ENCODE measurements at regions not wholly inside any gene's neighbourhood (a gene's known extent, or its start where the extent isn't known, plus 50 kb on each side); places are given as distances from the start of the nearest gene placed in this dataset.
A peak's percentile ranks its signal among the peaks of the same experiment; 100 is the strongest.
"Not testable (repeated sequence)": the region's sequence is repeated elsewhere in the genome, so short reads cannot be mapped to it uniquely, and the experiment has no call there.

DNA sequence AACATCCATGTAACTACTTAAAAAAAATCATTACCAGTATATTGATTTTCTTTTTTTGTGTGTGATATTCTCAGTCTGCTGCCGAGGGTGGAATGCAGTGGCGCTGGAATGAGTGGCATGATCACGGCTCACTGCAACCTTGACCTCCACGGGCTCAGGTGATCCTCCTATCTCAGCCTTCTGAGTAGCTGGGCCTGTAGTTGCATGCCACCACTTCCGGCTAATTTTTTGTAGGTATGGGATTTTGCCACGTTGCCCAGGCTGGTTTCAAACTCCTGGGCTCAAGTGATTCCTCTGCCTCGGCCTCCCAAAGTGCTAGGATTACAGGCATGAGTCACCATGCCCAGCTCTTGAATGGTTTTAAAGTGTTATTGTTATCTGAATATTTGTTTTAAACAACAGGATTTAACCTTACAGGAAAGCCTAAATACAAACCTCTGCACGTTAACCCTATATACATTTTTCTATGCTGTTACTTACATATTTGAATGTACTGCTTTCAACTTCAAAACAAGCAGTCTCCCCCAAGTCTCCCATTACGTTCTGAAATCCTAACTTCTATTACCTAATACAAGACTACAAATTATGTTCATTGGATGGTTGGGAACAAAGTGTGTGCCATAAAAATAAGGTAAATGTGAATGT, 61.7 kb downstream of the KPNA2 start:
- Histone ChIP-seq H3K4me1 (ENCODE audit: insufficient read depth, insufficient read length) (peaks cover 2% of the 10 kb centered on the region), H3K4me3 (ENCODE audit: insufficient read length, low read depth) (no peak overlapping the region), H3K27me3 (ENCODE audit: insufficient read depth, insufficient read length) (peaks cover 20% of the 10 kb centered on the region), H3K36me3 (ENCODE audit: insufficient read depth, insufficient read length, low read length) (no peaks in the 10 kb centered on the region), H3K9ac (ENCODE audit: insufficient read length, low read depth) (no peak overlapping the region), H3K9me3 (ENCODE audit: insufficient read depth, low read length) (peaks cover 11% of the 10 kb centered on the region; the same call in 1 of the 2 replicates)
- no peak for TF ChIP-seq SUZ12 (IDR thresholded peaks at IDR 0.05; ENCODE audit: extremely low read depth, insufficient read depth, insufficient read length)
- no peak for TF ChIP-seq ZNF274 (IDR thresholded peaks at IDR 0.05; ENCODE audit: low read depth, low read length)
- TF ChIP-seq YY1 (IDR thresholded peaks at IDR 0.05; ENCODE audit: insufficient read depth, insufficient read length) = no peak
- DNase-seq (ENCODE audit: low read depth, low spot score) = no peak

DNA sequence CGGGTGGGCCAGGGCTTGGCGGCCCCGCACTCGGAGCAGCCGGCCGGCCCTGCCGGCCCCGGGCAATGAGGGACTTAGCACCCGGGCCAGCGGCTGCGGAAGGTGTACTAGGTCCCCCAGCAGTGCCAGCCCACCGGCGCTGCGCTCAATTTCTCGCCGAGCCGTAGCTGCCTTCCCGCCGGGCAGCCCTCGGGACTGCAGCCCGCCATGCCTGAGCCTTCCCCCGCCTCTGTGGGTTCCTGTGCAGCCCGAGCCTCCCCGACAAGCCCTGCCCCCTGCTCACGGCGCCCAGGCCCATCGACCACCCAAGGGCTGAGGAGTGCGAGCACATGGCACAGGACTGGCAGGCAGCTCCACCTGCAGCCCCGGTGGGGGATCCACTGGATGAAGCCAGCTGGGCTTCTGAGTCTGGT, 63.8 kb downstream of the KPNA2 start:
- H3K9me3 ChIP-seq (ENCODE audit: insufficient read depth, low read length) = peaks cover 11% of the 10 kb centered on the region; the same call in 1 of the 2 replicates
- H3K4me3 ChIP-seq (ENCODE audit: insufficient read length, low read depth); H3K36me3 ChIP-seq (ENCODE audit: insufficient read depth, insufficient read length, low read length); H3K4me1 ChIP-seq (ENCODE audit: insufficient read depth, insufficient read length); DNase-seq (ENCODE audit: low read depth, low spot score); H3K9ac ChIP-seq (ENCODE audit: insufficient read length, low read depth): not testable (repeated sequence)
- H3K27me3 ChIP-seq (ENCODE audit: insufficient read depth, insufficient read length) = peaks cover 36% of the 10 kb centered on the region

DNA sequence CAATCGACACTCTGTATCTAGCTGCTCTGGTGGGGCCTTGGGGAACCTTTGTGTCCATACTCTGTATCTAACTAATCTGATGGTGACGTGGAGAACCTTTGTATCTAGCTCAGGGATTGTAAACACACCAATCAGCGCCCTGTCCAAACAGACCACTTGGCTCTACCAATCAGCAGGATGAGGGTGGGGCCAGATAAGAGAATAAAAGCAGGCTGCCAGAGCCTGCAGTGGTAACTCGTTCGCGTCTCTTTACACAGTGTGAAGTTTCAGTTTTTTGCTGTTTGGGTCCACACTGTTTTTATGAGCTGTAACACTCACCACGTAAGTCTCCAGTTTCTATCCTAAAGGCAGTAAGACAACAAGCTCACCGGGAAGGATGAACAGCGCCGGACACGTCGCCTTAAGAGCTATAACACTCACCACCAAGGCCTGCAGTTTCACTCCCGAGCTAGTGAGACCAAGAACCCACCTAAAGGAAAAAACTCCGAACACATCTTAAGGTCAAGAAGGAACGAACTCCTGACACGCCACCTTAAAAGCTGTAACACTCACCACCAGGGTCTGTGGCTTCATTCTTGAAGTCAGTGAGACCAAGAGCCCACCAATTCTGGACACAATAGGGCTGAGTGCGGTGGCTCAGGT, 64.6 kb downstream of the KPNA2 start:
- Histone ChIP-seq H3K9ac (ENCODE audit: insufficient read length, low read depth) (no peak overlapping the region), H3K4me1 (ENCODE audit: insufficient read depth, insufficient read length) (peaks cover 2% of the 10 kb centered on the region), H3K9me3 (ENCODE audit: insufficient read depth, low read length) (peaks cover 11% of the 10 kb centered on the region; the same call in 1 of the 2 replicates), H3K27me3 (ENCODE audit: insufficient read depth, insufficient read length) (peaks cover 36% of the 10 kb centered on the region), H3K4me3 (ENCODE audit: insufficient read length, low read depth) (no peak overlapping the region), H3K36me3 (ENCODE audit: insufficient read depth, insufficient read length, low read length) (no peaks in the 10 kb centered on the region)
- no peak for DNase-seq (ENCODE audit: low read depth, low spot score)
- TF ChIP-seq ZNF274 (IDR thresholded peaks at IDR 0.05; ENCODE audit: low read depth, low read length) (no peak), YY1 (IDR thresholded peaks at IDR 0.05; ENCODE audit: insufficient read depth, insufficient read length) (no peak)

DNA sequence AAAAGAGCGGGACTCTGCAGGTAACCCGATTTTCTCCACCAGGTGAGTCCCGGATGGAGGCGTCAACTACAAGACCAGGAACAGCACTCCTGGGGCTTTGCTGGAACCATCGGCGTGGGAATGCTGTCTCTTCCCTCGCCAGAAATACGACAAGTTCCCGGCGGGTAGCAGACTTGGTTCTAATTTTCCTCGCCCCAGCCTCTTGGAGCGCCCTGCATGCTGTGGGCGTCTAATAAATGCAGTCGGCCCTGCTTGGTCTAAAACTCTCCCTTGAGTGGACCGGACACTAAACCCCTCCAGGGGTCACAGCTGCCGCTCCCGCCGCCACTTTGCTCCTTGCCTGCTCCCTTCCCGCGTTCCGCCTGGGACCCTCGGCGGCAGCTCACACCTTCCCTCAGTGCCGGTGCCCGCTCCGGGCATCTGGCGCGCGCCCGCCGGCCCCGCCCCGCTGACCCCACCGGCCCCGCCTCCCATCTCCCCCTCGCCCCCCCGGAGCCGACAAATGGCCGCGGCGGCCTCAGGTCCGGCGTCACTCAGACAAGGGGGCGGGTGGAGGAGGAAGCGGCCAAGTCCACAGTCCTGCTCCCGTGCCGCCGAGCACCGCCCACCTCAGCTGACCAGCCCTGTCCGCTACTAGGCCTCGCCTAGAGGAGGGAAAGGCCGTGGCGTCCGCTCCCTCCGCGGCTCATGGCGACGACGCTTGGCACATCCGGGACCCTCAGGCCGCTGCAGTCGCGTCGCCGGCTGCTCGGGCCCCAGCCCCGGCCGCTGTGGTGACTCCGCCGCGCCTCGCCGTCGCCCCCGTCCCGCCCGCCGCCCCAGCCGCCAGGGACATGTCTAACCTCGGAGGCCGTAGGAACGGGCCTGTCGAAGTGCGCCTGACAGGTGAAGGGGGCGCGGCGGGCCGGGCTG, 65.8 kb downstream of the KPNA2 start:
- Histone ChIP-seq H3K4me1 (ENCODE audit: insufficient read depth, insufficient read length) (peaks cover 2% of the 10 kb centered on the region), H3K36me3 (ENCODE audit: insufficient read depth, insufficient read length, low read length) (no peaks in the 10 kb centered on the region), H3K4me3 (ENCODE audit: insufficient read length, low read depth) (peak overlapping the region; percentile 64), H3K27me3 (ENCODE audit: insufficient read depth, insufficient read length) (peaks cover 36% of the 10 kb centered on the region), H3K9ac (ENCODE audit: insufficient read length, low read depth) (peak overlapping the region; percentile 85), H3K9me3 (ENCODE audit: insufficient read depth, low read length) (peaks cover 11% of the 10 kb centered on the region; the same call in 1 of the 2 replicates)
- TF ChIP-seq ZNF274 (IDR thresholded peaks at IDR 0.05; ENCODE audit: low read depth, low read length) (no peak), SUZ12 (IDR thresholded peaks at IDR 0.05; ENCODE audit: extremely low read depth, insufficient read depth, insufficient read length) (no peak), YY1 (IDR thresholded peaks at IDR 0.05; ENCODE audit: insufficient read depth, insufficient read length) (peak; percentile 34)
- DNase-seq (ENCODE audit: low read depth, low spot score) = peak; percentile 57

DNA sequence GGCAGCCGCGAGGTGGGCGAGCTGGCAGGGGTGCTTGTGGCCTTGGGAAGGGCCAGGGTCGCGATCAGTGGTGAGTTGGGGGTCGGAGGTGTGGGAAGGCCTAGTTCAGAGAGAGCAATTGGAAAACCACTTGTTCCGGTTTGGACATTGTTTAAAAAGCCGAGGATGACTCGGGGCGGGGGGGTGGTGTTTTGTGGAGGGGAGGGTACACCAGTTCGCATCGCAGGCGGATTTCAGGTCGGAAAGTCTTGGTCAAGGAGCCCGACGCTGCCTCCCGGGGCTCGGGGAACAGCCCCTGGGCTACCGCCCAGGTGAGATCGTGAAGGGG, 66.4 kb downstream of the KPNA2 start:
- no peaks in the 10 kb centered on the region for H3K36me3 ChIP-seq (ENCODE audit: insufficient read depth, insufficient read length, low read length)
- DNase-seq (ENCODE audit: low read depth, low spot score) = no peak

DNA sequence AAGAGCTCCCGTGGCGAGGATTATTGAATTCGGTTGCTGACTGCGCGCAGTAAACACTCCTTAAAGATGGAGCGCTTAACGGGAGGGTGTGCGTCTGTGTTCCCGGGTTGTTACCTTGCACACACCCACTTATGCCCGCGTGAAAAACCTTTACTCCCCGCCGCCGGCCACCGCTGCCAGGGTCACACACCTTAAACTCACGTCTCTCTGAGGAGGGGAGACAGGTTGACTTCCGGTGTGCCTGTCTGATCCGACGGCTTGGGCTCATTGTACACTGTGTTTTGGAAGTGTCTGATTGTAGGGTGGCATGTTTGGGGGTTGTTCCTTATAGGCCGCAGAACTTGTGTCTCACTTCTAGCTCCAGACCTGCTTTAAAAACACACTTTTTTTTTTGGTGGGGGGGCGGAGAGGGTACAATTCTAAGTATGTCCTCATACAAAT, 66.8 kb downstream of the KPNA2 start:
- Histone ChIP-seq H3K9me3 (ENCODE audit: insufficient read depth, low read length) (peaks cover 11% of the 10 kb centered on the region; the same call in 1 of the 2 replicates), H3K36me3 (ENCODE audit: insufficient read depth, insufficient read length, low read length) (no peaks in the 10 kb centered on the region), H3K9ac (ENCODE audit: insufficient read length, low read depth) (peak overlapping the region; percentile 85), H3K27me3 (ENCODE audit: insufficient read depth, insufficient read length) (peaks cover 36% of the 10 kb centered on the region), H3K4me1 (ENCODE audit: insufficient read depth, insufficient read length) (peaks cover 2% of the 10 kb centered on the region), H3K4me3 (ENCODE audit: insufficient read length, low read depth) (peak overlapping the region; percentile 64)
- DNase-seq (ENCODE audit: low read depth, low spot score) = no peak
- TF ChIP-seq SUZ12 (IDR thresholded peaks at IDR 0.05; ENCODE audit: extremely low read depth, insufficient read depth, insufficient read length) = no peak
- no peak for TF ChIP-seq ZNF274 (IDR thresholded peaks at IDR 0.05; ENCODE audit: low read depth, low read length)
- TF ChIP-seq YY1 (IDR thresholded peaks at IDR 0.05; ENCODE audit: insufficient read depth, insufficient read length) = no peak

More for the DNA sequence above, 66.4 kb downstream of the KPNA2 start:
- H3K9ac ChIP-seq (ENCODE audit: insufficient read length, low read depth) = peak overlapping the region; percentile 85
- TF ChIP-seq YY1 (IDR thresholded peaks at IDR 0.05; ENCODE audit: insufficient read depth, insufficient read length) (no peak), SUZ12 (IDR thresholded peaks at IDR 0.05; ENCODE audit: extremely low read depth, insufficient read depth, insufficient read length) (no peak), ZNF274 (IDR thresholded peaks at IDR 0.05; ENCODE audit: low read depth, low read length) (no peak)
- H3K9me3 ChIP-seq (ENCODE audit: insufficient read depth, low read length) = peaks cover 11% of the 10 kb centered on the region; the same call in 1 of the 2 replicates
- H3K4me1 ChIP-seq (ENCODE audit: insufficient read depth, insufficient read length) = peaks cover 2% of the 10 kb centered on the region
- H3K27me3 ChIP-seq (ENCODE audit: insufficient read depth, insufficient read length) = peaks cover 36% of the 10 kb centered on the region
- H3K4me3 ChIP-seq (ENCODE audit: insufficient read length, low read depth) = peak overlapping the region; percentile 64

DNA sequence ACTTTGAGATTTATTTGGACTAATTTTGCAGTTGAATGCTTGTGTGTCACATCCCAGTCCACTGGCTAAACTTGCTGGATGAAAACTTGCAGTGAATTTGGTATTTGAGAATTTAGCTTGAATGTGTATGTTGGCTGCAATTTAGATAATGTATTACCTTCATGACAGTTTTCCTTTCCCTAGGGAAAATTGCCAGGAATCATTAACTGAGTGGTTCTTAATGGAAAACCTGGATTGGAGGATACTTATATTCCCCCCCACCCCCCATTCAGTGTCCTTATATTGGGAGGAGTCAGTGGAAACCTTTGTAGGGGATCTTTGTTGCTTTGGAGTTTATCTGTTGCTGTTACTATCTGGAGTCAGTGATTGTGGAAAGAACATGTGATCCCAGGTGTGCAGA, 67.6 kb downstream of the KPNA2 start:
- Histone ChIP-seq H3K36me3 (ENCODE audit: insufficient read depth, insufficient read length, low read length) (no peaks in the 10 kb centered on the region), H3K4me3 (ENCODE audit: insufficient read length, low read depth) (no peak overlapping the region), H3K27me3 (ENCODE audit: insufficient read depth, insufficient read length) (peaks cover 36% of the 10 kb centered on the region), H3K9me3 (ENCODE audit: insufficient read depth, low read length) (peaks cover 11% of the 10 kb centered on the region; the same call in 1 of the 2 replicates), H3K4me1 (ENCODE audit: insufficient read depth, insufficient read length) (peaks cover 2% of the 10 kb centered on the region), H3K9ac (ENCODE audit: insufficient read length, low read depth) (no peak overlapping the region)
- TF ChIP-seq YY1 (IDR thresholded peaks at IDR 0.05; ENCODE audit: insufficient read depth, insufficient read length) (no peak), ZNF274 (IDR thresholded peaks at IDR 0.05; ENCODE audit: low read depth, low read length) (no peak), SUZ12 (IDR thresholded peaks at IDR 0.05; ENCODE audit: extremely low read depth, insufficient read depth, insufficient read length) (no peak)
- no peak for DNase-seq (ENCODE audit: low read depth, low spot score)
